ENCODE measurements at regions not wholly inside any gene's neighbourhood (a gene's known extent, or its start where the extent isn't known, plus 50 kb on each side); places are given as distances from the start of the nearest gene placed in this dataset.

DNA sequence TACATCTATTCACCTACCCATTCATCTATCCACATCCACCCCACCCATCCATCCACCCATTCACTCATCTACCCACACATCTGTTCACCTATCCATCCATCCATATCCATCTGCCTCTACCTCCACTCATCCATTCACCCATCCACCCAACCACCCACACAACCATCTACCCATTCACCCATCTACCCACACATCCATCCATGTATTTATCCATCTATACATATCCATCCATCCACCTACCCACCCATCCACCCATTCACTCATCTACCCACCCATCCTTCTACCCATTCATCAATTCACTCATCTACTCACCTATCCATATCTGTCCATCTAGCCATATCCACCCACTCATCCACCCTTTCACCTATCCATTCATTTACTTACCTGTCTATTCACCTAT, 187.6 kb downstream of the ASB1 start:
- TF ChIP-seq, protein P1, sequence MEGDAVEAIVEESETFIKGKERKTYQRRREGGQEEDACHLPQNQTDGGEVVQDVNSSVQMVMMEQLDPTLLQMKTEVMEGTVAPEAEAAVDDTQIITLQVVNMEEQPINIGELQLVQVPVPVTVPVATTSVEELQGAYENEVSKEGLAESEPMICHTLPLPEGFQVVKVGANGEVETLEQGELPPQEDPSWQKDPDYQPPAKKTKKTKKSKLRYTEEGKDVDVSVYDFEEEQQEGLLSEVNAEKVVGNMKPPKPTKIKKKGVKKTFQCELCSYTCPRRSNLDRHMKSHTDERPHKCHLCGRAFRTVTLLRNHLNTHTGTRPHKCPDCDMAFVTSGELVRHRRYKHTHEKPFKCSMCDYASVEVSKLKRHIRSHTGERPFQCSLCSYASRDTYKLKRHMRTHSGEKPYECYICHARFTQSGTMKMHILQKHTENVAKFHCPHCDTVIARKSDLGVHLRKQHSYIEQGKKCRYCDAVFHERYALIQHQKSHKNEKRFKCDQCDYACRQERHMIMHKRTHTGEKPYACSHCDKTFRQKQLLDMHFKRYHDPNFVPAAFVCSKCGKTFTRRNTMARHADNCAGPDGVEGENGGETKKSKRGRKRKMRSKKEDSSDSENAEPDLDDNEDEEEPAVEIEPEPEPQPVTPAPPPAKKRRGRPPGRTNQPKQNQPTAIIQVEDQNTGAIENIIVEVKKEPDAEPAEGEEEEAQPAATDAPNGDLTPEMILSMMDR (IDR thresholded peaks at IDR 0.05 in 4 of 5, conservative IDR thresholded peaks at IDR 0.05 in 1 of 5) = no peak
- no peak for TF ChIP-seq POLR2A (IDR thresholded peaks at IDR 0.05)
